ENCODE measurements at regions not wholly inside any gene's neighbourhood (a gene's known extent, or its start where the extent isn't known, plus 50 kb on each side); places are given as distances from the start of the nearest gene placed in this dataset.

- TF ChIP-seq POLR2AphosphoS5 (IDR thresholded peaks at IDR 0.05) (no peak), CTCF (IDR thresholded peaks at IDR 0.05) (no peak), POLR2A (IDR thresholded peaks at IDR 0.05) (no peak), EP300 (IDR thresholded peaks at IDR 0.05; ENCODE audit: low read depth) (no peak)
Observed at GRCh38 chr2:236793023-236794011, 223.7 kb downstream of the ACKR3 start.
